GM12878 (cell line): ENCODE measurements at regions not wholly inside any gene's neighbourhood (a gene's known extent, or its start where the extent isn't known, plus 50 kb on each side); places are given as distances from the start of the nearest gene placed in this dataset.

ENCODE experiments used
- ATAC-seq: fragments of 200-7000 bp; cut with Tn5 transposase; 3 replicates; pipeline ENCODE4 v1.9.1; 2020; ENCODE audit warnings: mild to moderate bottlenecking, moderate library complexity
- BruUV-seq: library from RNA; stranded (reverse); fragments of 400-500 nt; replicated peaks from 2 replicates; lab custom pipeline; 2021; lab: Mats Ljungman, UMichigan
- CTCF ChIA-PET: fragments of 300-600 bp; sonication (Branson Sonifier 250); formaldehyde crosslinking; extraction: SDS; loops from one replicate; lab custom pipeline; 2021; ENCODE audit warnings: inconsistent platforms; lab: Yijun Ruan, JAX
- POLR2A ChIA-PET: fragments of 350-600 bp; formaldehyde crosslinking; extraction: SDS; loops from one replicate; lab custom pipeline; 2021; ENCODE audit warnings: inconsistent platforms; lab: Charles Lee
- RAD21 ChIA-PET: fragments of 300-600 bp; sonication (Branson Sonifier 250); formaldehyde crosslinking; loops from one replicate; lab custom pipeline; 2023; ENCODE audit warnings: antibody characterized with exemption; ENCODE audit not compliant: unreplicated experiment; lab: Charles Lee
- SMC1A ChIA-PET: fragments of 300-600 bp; sonication (Branson Sonifier 250); formaldehyde crosslinking; loops from one replicate; lab custom pipeline; 2023; ENCODE audit not compliant: unreplicated experiment, uncharacterized antibody; lab: Charles Lee
- DNase-seq: peaks from one replicate; pipeline ENCODE4 v3.0.0-alpha.2; 2011; ENCODE audit warnings: low read depth, low spot score
- FAIRE-seq: peaks from 3 replicates; lab custom pipeline; 2011; peaks lifted over from hg19 to GRCh38; lab: Jason Lieb, UNC
- H2AFZ ChIP-seq: 2 replicates; pipeline ENCODE4 v1.6.0; 2011; ENCODE audit warnings: low read depth, low read length, control low read depth; ENCODE audit not compliant: control insufficient read depth
- H3K27ac ChIP-seq: 2 replicates; pipeline ENCODE4 v1.5.1; 2011; ENCODE audit warnings: control low read depth; ENCODE audit not compliant: control insufficient read depth, insufficient read depth
- H3K27me3 ChIP-seq, 2 experiments: replicated peaks in 1 of 2; 2 replicates each; pipeline versions ENCODE4 v1.6.0 to v1.6.1; 2011; ENCODE audit warnings: low read length in 1 of 2; ENCODE audit not compliant: control insufficient read depth in 2 of 2, insufficient read depth in 2 of 2
- H3K36me3 ChIP-seq, 2 experiments: 2 replicates each; pipeline ENCODE4 v1.5.1; 2011; ENCODE audit warnings: low read length in 1 of 2; ENCODE audit not compliant: control insufficient read depth in 2 of 2, insufficient read depth in 2 of 2
- H3K4me1 ChIP-seq: 2 replicates; pipeline ENCODE4 v1.6.1; 2011; ENCODE audit warnings: mild to moderate bottlenecking, low read length, moderate library complexity, mixed read lengths; ENCODE audit not compliant: control insufficient read depth, insufficient read depth
- H3K4me2 ChIP-seq: 2 replicates; pipeline ENCODE4 v1.6.0; 2011; ENCODE audit warnings: control low read depth; ENCODE audit not compliant: control insufficient read depth, insufficient read depth
- H3K4me3 ChIP-seq: fragments of 200-600 bp; sonication (generic); 2 replicates; pipeline ENCODE4 v1.5.1; 2016
- H3K79me2 ChIP-seq: 2 replicates; pipeline ENCODE4 v1.6.0; 2011; ENCODE audit warnings: low read length; ENCODE audit not compliant: control insufficient read depth, insufficient read depth
- H3K9ac ChIP-seq: 2 replicates; pipeline ENCODE4 v1.8.0; 2011; ENCODE audit warnings: low read length, control low read depth, mixed read lengths; ENCODE audit not compliant: control insufficient read depth, insufficient read depth
- H3K9me3 ChIP-seq: replicated peaks from 3 replicates; pipeline ENCODE4 v1.5.1; 2011; ENCODE audit warnings: mild to moderate bottlenecking, low read length; ENCODE audit not compliant: control insufficient read depth, insufficient read depth
- H4K20me1 ChIP-seq: 2 replicates; pipeline ENCODE4 v1.6.0; 2011; ENCODE audit not compliant: control insufficient read depth, insufficient read depth
- MYB ChIP-seq: fragments of 150-350 bp; IDR thresholded peaks from 2 replicates; pipeline ENCODE4 v1.6.1; 2014; ENCODE audit warnings: mild to moderate bottlenecking, low read depth, low read length, borderline replicate concordance
- PKNOX1 ChIP-seq: fragments of 450-650 bp; IDR thresholded peaks from 2 replicates; pipeline ENCODE4 v1.6.1; 2016; ENCODE audit warnings: mild to moderate bottlenecking
- RAD21 ChIP-seq: IDR thresholded peaks from 2 replicates; pipeline ENCODE4 v1.6.1; 2011; ENCODE audit warnings: mild to moderate bottlenecking, low read depth, low read length, moderate library complexity; ENCODE audit not compliant: insufficient read depth
- SIN3A ChIP-seq: IDR thresholded peaks from 2 replicates; pipeline ENCODE4 v1.6.1; 2012; ENCODE audit warnings: low read depth, low read length, improper control_type of control experiment
- WGBS: methylation state at CpG from one replicate; pipeline ENCODE4 v1.1.6; 2016; ENCODE audit warnings: low lambda C conversion rate; ENCODE audit not compliant: insufficient replicate concordance, insufficient coverage; ENCODE audit errors: missing lambda C conversion rate; 5-methylcytosine and 5-hydroxymethylcytosine counted together
- in situ Hi-C: fragments of 300-500 bp; cut with MboI; formaldehyde crosslinking; loops from 9 replicates; pipeline ENCODE4 v1.14.3; 2018; ENCODE audit warnings: mixed read lengths
- intact Hi-C: fragments of 100-400 bp; cut with micrococcal nuclease; formaldehyde crosslinking; loops from one replicate; pipeline ENCODE4 v1.14.2; 2022; ENCODE audit not compliant: unreplicated experiment
- TF ChIP-seq, protein P1 (sequence below): fragments of 150-350 bp; IDR thresholded peaks from 2 replicates; pipeline ENCODE4 v1.6.1; 2014; ENCODE audit warnings: mild to moderate bottlenecking, low read depth, low read length
- TF ChIP-seq, protein P2 (sequence below): fragments of 450-650 bp; conservative IDR thresholded peaks from 2 replicates; pipeline ENCODE4 v1.6.1; 2017; ENCODE audit warnings: mild to moderate bottlenecking, moderate library complexity
- TF ChIP-seq, protein P3 (sequence below): IDR thresholded peaks from 2 replicates; pipeline ENCODE4 v1.6.1; 2012; ENCODE audit warnings: mild to moderate bottlenecking, low read depth, low read length
- TF ChIP-seq, protein P4 (sequence below): fragments of 450-650 bp; IDR thresholded peaks from 2 replicates; pipeline ENCODE4 v1.6.1; 2017; ENCODE audit warnings: mild to moderate bottlenecking, low read depth, inconsistent platforms; ENCODE audit not compliant: poor library complexity, severe bottlenecking
- TF ChIP-seq, protein P5 (sequence below): IDR thresholded peaks from 2 replicates; pipeline ENCODE4 v1.6.1; 2011; ENCODE audit warnings: borderline replicate concordance, low read depth, mild to moderate bottlenecking, moderate library complexity, low read length; ENCODE audit not compliant: insufficient read depth, poor library complexity, severe bottlenecking

GRCh38 chr6:14047151-14047740 lies 70.3 kb upstream of the CD83 start:
- ChIA-PET CTCF (interaction anchor here (0.8 to 7.9 kb wide), 17 partner anchors 9 to 252 kb away, joined by 3 to 157 read pairs (median 6); no protein-coding TSS in a partner anchor), SMC1A (interaction anchor here (0.7 to 5.0 kb wide), 18 partner anchors 8 to 252 kb away, joined by 3 to 43 read pairs (median 6); no protein-coding TSS in a partner anchor), POLR2A (interaction anchor here (0.6 kb wide), 2 partner anchors 9 to 60 kb away, joined by 3 to 4 read pairs; no protein-coding TSS in a partner anchor), RAD21 (interaction anchor here (0.9 to 2.2 kb wide), 6 partner anchors 16 to 136 kb away, joined by 3 to 24 read pairs (median 6); no protein-coding TSS in a partner anchor)
- intact Hi-C loops (loop anchor here (5.0 kb wide), 1 partner anchor 95 kb away; no protein-coding TSS in a partner anchor), in situ Hi-C loops (no loop called here)
- Histone ChIP-seq H3K4me1 (no peaks in the 10 kb centered on the region), H3K9me3 (no peaks in the 10 kb centered on the region; the same call in 2 of the 3 replicates), H3K4me2 (no peak overlapping the region), H3K27me3 (peaks cover 2 to 5% of the 10 kb centered on the region in 2 experiments; a peak in 2 of 4 replicates), H3K4me3 (no peak overlapping the region), H3K36me3 (no peaks in the 10 kb centered on the region), H4K20me1 (no peaks in the 10 kb centered on the region), H3K9ac (no peak overlapping the region), H3K27ac (no peak overlapping the region), H3K79me2 (no peaks in the 10 kb centered on the region), H2AFZ (no peak overlapping the region)
- ATAC-seq (no peak), FAIRE-seq (no peak), DNase-seq (no peak)
- WGBS: 38% methylated on average over 5 of the region's 5 CpGs
- no TSS peak for BruUV-seq
- TF ChIP-seq PKNOX1 (no peak), SIN3A (no peak), MYB (no peak), RAD21 (no peak)
- TF ChIP-seq, protein P1, sequence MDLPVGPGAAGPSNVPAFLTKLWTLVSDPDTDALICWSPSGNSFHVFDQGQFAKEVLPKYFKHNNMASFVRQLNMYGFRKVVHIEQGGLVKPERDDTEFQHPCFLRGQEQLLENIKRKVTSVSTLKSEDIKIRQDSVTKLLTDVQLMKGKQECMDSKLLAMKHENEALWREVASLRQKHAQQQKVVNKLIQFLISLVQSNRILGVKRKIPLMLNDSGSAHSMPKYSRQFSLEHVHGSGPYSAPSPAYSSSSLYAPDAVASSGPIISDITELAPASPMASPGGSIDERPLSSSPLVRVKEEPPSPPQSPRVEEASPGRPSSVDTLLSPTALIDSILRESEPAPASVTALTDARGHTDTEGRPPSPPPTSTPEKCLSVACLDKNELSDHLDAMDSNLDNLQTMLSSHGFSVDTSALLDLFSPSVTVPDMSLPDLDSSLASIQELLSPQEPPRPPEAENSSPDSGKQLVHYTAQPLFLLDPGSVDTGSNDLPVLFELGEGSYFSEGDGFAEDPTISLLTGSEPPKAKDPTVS: no peak
- TF ChIP-seq, protein P2, sequence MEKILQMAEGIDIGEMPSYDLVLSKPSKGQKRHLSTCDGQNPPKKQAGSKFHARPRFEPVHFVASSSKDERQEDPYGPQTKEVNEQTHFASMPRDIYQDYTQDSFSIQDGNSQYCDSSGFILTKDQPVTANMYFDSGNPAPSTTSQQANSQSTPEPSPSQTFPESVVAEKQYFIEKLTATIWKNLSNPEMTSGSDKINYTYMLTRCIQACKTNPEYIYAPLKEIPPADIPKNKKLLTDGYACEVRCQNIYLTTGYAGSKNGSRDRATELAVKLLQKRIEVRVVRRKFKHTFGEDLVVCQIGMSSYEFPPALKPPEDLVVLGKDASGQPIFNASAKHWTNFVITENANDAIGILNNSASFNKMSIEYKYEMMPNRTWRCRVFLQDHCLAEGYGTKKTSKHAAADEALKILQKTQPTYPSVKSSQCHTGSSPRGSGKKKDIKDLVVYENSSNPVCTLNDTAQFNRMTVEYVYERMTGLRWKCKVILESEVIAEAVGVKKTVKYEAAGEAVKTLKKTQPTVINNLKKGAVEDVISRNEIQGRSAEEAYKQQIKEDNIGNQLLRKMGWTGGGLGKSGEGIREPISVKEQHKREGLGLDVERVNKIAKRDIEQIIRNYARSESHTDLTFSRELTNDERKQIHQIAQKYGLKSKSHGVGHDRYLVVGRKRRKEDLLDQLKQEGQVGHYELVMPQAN: no peak
- TF ChIP-seq, protein P3, sequence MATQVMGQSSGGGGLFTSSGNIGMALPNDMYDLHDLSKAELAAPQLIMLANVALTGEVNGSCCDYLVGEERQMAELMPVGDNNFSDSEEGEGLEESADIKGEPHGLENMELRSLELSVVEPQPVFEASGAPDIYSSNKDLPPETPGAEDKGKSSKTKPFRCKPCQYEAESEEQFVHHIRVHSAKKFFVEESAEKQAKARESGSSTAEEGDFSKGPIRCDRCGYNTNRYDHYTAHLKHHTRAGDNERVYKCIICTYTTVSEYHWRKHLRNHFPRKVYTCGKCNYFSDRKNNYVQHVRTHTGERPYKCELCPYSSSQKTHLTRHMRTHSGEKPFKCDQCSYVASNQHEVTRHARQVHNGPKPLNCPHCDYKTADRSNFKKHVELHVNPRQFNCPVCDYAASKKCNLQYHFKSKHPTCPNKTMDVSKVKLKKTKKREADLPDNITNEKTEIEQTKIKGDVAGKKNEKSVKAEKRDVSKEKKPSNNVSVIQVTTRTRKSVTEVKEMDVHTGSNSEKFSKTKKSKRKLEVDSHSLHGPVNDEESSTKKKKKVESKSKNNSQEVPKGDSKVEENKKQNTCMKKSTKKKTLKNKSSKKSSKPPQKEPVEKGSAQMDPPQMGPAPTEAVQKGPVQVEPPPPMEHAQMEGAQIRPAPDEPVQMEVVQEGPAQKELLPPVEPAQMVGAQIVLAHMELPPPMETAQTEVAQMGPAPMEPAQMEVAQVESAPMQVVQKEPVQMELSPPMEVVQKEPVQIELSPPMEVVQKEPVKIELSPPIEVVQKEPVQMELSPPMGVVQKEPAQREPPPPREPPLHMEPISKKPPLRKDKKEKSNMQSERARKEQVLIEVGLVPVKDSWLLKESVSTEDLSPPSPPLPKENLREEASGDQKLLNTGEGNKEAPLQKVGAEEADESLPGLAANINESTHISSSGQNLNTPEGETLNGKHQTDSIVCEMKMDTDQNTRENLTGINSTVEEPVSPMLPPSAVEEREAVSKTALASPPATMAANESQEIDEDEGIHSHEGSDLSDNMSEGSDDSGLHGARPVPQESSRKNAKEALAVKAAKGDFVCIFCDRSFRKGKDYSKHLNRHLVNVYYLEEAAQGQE: no peak
- TF ChIP-seq, protein P4, sequence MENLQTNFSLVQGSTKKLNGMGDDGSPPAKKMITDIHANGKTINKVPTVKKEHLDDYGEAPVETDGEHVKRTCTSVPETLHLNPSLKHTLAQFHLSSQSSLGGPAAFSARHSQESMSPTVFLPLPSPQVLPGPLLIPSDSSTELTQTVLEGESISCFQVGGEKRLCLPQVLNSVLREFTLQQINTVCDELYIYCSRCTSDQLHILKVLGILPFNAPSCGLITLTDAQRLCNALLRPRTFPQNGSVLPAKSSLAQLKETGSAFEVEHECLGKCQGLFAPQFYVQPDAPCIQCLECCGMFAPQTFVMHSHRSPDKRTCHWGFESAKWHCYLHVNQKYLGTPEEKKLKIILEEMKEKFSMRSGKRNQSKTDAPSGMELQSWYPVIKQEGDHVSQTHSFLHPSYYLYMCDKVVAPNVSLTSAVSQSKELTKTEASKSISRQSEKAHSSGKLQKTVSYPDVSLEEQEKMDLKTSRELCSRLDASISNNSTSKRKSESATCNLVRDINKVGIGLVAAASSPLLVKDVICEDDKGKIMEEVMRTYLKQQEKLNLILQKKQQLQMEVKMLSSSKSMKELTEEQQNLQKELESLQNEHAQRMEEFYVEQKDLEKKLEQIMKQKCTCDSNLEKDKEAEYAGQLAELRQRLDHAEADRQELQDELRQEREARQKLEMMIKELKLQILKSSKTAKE: no peak
- TF ChIP-seq, protein P5, sequence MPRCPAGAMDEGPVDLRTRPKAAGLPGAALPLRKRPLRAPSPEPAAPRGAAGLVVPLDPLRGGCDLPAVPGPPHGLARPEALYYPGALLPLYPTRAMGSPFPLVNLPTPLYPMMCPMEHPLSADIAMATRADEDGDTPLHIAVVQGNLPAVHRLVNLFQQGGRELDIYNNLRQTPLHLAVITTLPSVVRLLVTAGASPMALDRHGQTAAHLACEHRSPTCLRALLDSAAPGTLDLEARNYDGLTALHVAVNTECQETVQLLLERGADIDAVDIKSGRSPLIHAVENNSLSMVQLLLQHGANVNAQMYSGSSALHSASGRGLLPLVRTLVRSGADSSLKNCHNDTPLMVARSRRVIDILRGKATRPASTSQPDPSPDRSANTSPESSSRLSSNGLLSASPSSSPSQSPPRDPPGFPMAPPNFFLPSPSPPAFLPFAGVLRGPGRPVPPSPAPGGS: no peak
